IMR-90 (cell line): ENCODE measurements at regions not wholly inside any gene's neighbourhood (a gene's known extent, or its start where the extent isn't known, plus 50 kb on each side); places are given as distances from the start of the nearest gene placed in this dataset.

ENCODE experiments used
- ATAC-seq: fragments of 200-7000 bp; cut with Tn5 transposase; 2 replicates; pipeline ENCODE4 v1.9.1; 2020; ENCODE audit warnings: low read depth, mild to moderate bottlenecking, moderate library complexity
- BruUV-seq: library from RNA; stranded (reverse); fragments of 400-500 nt; replicated peaks from 2 replicates; lab custom pipeline; 2021; lab: Mats Ljungman, UMichigan
- CTCF ChIA-PET: fragments of 300-600 bp; formaldehyde crosslinking; extraction: SDS; loops from one replicate; lab custom pipeline; 2021; ENCODE audit warnings: antibody characterized with exemption; lab: Yijun Ruan, JAX
- POLR2A ChIA-PET: fragments of 300-600 bp; sonication (Branson Sonifier 250); formaldehyde crosslinking; loops from one replicate; lab custom pipeline; 2022; ENCODE audit warnings: antibody characterized with exemption; ENCODE audit not compliant: unreplicated experiment; lab: Charles Lee
- DNase-seq: peaks from one replicate; pipeline ENCODE4 v3.0.0; 2013
- H2AFZ ChIP-seq: replicated peaks from 2 replicates; pipeline ENCODE3; 2013; ENCODE audit warnings: low read length, mild to moderate bottlenecking; ENCODE audit not compliant: poor library complexity
- H2AK5ac ChIP-seq: 2 replicates; pipeline ENCODE4 v1.6.1; 2013; ENCODE audit warnings: low read depth, low read length, inconsistent platforms
- H2AK9ac ChIP-seq: replicated peaks from 2 replicates; pipeline ENCODE3; 2013; ENCODE audit warnings: mild to moderate bottlenecking, low read depth, low read length, moderate library complexity; ENCODE audit not compliant: poor library complexity
- H2BK120ac ChIP-seq: 2 replicates; pipeline ENCODE4 v1.6.1; 2013; ENCODE audit warnings: low read depth, low read length, inconsistent platforms
- H2BK15ac ChIP-seq: 3 replicates; pipeline ENCODE4 v1.6.1; 2013; ENCODE audit warnings: low read depth, low read length, inconsistent platforms
- H2BK20ac ChIP-seq: 2 replicates; pipeline ENCODE4 v1.6.1; 2013; ENCODE audit warnings: low read depth, mild to moderate bottlenecking, inconsistent platforms, low read length, moderate library complexity
- H2BK5ac ChIP-seq: 2 replicates; pipeline ENCODE4 v1.6.1; 2013; ENCODE audit warnings: mild to moderate bottlenecking, low read depth, low read length, inconsistent platforms; ENCODE audit not compliant: poor library complexity, severe bottlenecking
- H3K14ac ChIP-seq: replicated peaks from 2 replicates; pipeline ENCODE4 v1.6.1; 2013; ENCODE audit warnings: low read depth, low read length, inconsistent platforms
- H3K18ac ChIP-seq: 2 replicates; pipeline ENCODE4 v1.6.1; 2013; ENCODE audit warnings: low read depth, low read length, control low read depth
- H3K23ac ChIP-seq: 2 replicates; pipeline ENCODE4 v1.6.1; 2013; ENCODE audit warnings: low read depth, low read length, inconsistent platforms
- H3K27ac ChIP-seq: 2 replicates; pipeline ENCODE4 v1.5.1; 2013; ENCODE audit warnings: mild to moderate bottlenecking, control low read depth, low read length; ENCODE audit not compliant: insufficient read depth
- H3K27me3 ChIP-seq: 2 replicates; pipeline ENCODE4 v1.6.1; 2013; ENCODE audit warnings: low read length; ENCODE audit not compliant: control insufficient read depth, insufficient read depth
- H3K36me3 ChIP-seq: 2 replicates; pipeline ENCODE4 v1.6.1; 2013; ENCODE audit warnings: low read length, mixed read lengths; ENCODE audit not compliant: control insufficient read depth, insufficient read depth
- H3K4ac ChIP-seq: 2 replicates; pipeline ENCODE4 v1.6.1; 2013; ENCODE audit warnings: low read depth, low read length, inconsistent platforms
- H3K4me1 ChIP-seq: 2 replicates; pipeline ENCODE4 v1.6.1; 2013; ENCODE audit warnings: low read length, mixed read lengths; ENCODE audit not compliant: control insufficient read depth, insufficient read depth
- H3K4me2 ChIP-seq: 2 replicates; pipeline ENCODE4 v1.6.1; 2013; ENCODE audit warnings: low read depth, mild to moderate bottlenecking, control low read depth, low read length, moderate library complexity
- H3K4me3 ChIP-seq: 2 replicates; pipeline ENCODE4 v1.5.1; 2013; ENCODE audit warnings: low read depth, mild to moderate bottlenecking, control low read depth, low read length, moderate library complexity; ENCODE audit not compliant: insufficient read depth
- H3K56ac ChIP-seq: 2 replicates; pipeline ENCODE4 v1.6.1; 2013; ENCODE audit warnings: low read length, inconsistent platforms; ENCODE audit not compliant: insufficient read depth; ENCODE audit errors: extremely low read depth
- H3K79me1 ChIP-seq, 2 experiments: 2 replicates each; pipeline ENCODE4 v1.6.1; 2013; ENCODE audit warnings: low read length in 2 of 2, inconsistent platforms in 1 of 2, low read depth in 1 of 2
- H3K9ac ChIP-seq: 2 replicates; pipeline ENCODE4 v1.6.1; 2013; ENCODE audit warnings: low read depth, low read length, control low read depth
- H3K9me1 ChIP-seq: 2 replicates; pipeline ENCODE4 v1.6.1; 2013; ENCODE audit warnings: low read length, inconsistent platforms; ENCODE audit not compliant: insufficient read depth
- H3K9me3 ChIP-seq: 2 replicates; pipeline ENCODE4 v1.6.1; 2013; ENCODE audit warnings: low read length; ENCODE audit not compliant: control insufficient read depth, insufficient read depth
- H4K20me1 ChIP-seq: 2 replicates; pipeline ENCODE4 v1.6.1; 2013; ENCODE audit warnings: low read length, inconsistent platforms; ENCODE audit not compliant: insufficient read depth
- H4K5ac ChIP-seq: 2 replicates; pipeline ENCODE4 v1.6.1; 2013; ENCODE audit warnings: mild to moderate bottlenecking, low read depth, low read length, control low read depth
- H4K8ac ChIP-seq, 2 experiments: 2 replicates each; pipeline ENCODE4 v1.6.1; 2013; ENCODE audit warnings: low read depth in 2 of 2, low read length in 2 of 2, control low read depth in 1 of 2, inconsistent platforms in 1 of 2
- H4K91ac ChIP-seq: 2 replicates; pipeline ENCODE4 v1.6.1; 2013; ENCODE audit warnings: low read depth, low read length, inconsistent platforms; ENCODE audit not compliant: insufficient read depth
- BHLHE40 ChIP-seq: fragments of 150-350 bp; IDR thresholded peaks from 2 replicates; pipeline ENCODE4 v1.6.1; 2016; ENCODE audit warnings: mild to moderate bottlenecking, low read depth, low read length
- CTCF ChIP-seq: conservative IDR thresholded peaks from 2 replicates; pipeline ENCODE4 v1.5.1; 2012; ENCODE audit warnings: mild to moderate bottlenecking, low read depth, low read length, improper control_type of control experiment
- ELK1 ChIP-seq: fragments of 150-350 bp; IDR thresholded peaks from 2 replicates; pipeline ENCODE4 v1.6.1; 2016; ENCODE audit warnings: low read depth, mild to moderate bottlenecking, low read length, moderate library complexity, borderline replicate concordance
- MAZ ChIP-seq: IDR thresholded peaks from 2 replicates; pipeline ENCODE4 v1.6.1; 2012; ENCODE audit warnings: low read depth, mild to moderate bottlenecking, low read length, improper control_type of control experiment, moderate library complexity, borderline replicate concordance
- MXI1 ChIP-seq: IDR thresholded peaks from 2 replicates; pipeline ENCODE4 v1.6.1; 2012; ENCODE audit warnings: low read depth, mild to moderate bottlenecking, low read length, moderate library complexity, borderline replicate concordance
- POLR2A ChIP-seq: IDR thresholded peaks from 2 replicates; pipeline ENCODE4 v1.6.1; 2012; ENCODE audit warnings: mild to moderate bottlenecking, low read depth, low read length
- RAD21 ChIP-seq: IDR thresholded peaks from 2 replicates; pipeline ENCODE4 v1.6.1; 2012; ENCODE audit warnings: low read length, improper control_type of control experiment
- RFX5 ChIP-seq: IDR thresholded peaks from 2 replicates; pipeline ENCODE4 v1.8.0; 2012; ENCODE audit warnings: low read depth, mild to moderate bottlenecking, low read length, moderate library complexity
- whole genome bisulfite sequencing, 2 experiments: methylation state at CpG; one replicate each; pipeline versions ENCODE4 v1.1.5 to v1.1.7; 2013; ENCODE audit warnings: missing lambda C conversion rate in 2 of 2; ENCODE audit not compliant: insufficient read length in 1 of 2; ENCODE audit errors: extremely low coverage in 2 of 2; 5-methylcytosine and 5-hydroxymethylcytosine counted together
- dilution Hi-C: fragments of 300-500 bp; cut with HindIII; formaldehyde crosslinking; loops from one replicate; pipeline ENCODE4 v1.14.3; 2018; ENCODE audit warnings: low sequenced_read_pairs; ENCODE audit not compliant: unreplicated experiment
- in situ Hi-C: fragments of 300-500 bp; cut with MboI; formaldehyde crosslinking; loops from 3 replicates; pipeline ENCODE4 v1.14.3; 2019; ENCODE audit warnings: low sequenced_read_pairs, inconsistent platforms, mixed read lengths
- intact Hi-C: fragments of 100-400 bp; cut with micrococcal nuclease; formaldehyde crosslinking; loops from 2 replicates; pipeline ENCODE4 v1.10.0; 2022

GRCh38 chr5:67806654-67807438 lies 408.7 kb upstream of the PIK3R1 start:
- Histone ChIP-seq H3K27me3 (no peaks in the 10 kb centered on the region), H4K91ac (no peak overlapping the region), H2AK5ac (no peak overlapping the region), H3K9me3 (no peaks in the 10 kb centered on the region), H2AFZ (no peak overlapping the region), H2BK5ac (no peak overlapping the region), H3K4me2 (no peak overlapping the region), H3K18ac (no peak overlapping the region), H3K56ac (no peak overlapping the region), H3K4me3 (no peak overlapping the region), H3K4me1 (no peaks in the 10 kb centered on the region), H3K14ac (no peak overlapping the region), H2BK15ac (no peak overlapping the region), H3K79me1 (no peaks in the 10 kb centered on the region), H3K36me3 (no peaks in the 10 kb centered on the region), H4K8ac (no peak overlapping the region), H3K9me1 (no peaks in the 10 kb centered on the region), H4K5ac (no peak overlapping the region), H3K9ac (no peak overlapping the region), H2BK20ac (no peak overlapping the region), H4K20me1 (no peaks in the 10 kb centered on the region), H3K23ac (no peak overlapping the region), H3K4ac (no peak overlapping the region), H3K27ac (no peak overlapping the region), H2BK120ac (no peak overlapping the region), H2AK9ac (no peak overlapping the region)
- ATAC-seq (no peak), DNase-seq (no peak)
- dilution Hi-C loops (no loop called here), in situ Hi-C loops (loop anchor here (25.0 kb wide), 1 partner anchor 570 kb away; no protein-coding TSS in a partner anchor), intact Hi-C loops (no loop called here)
- no peak for TF ChIP-seq MAZ
- no peak for TF ChIP-seq RAD21
- no peak for TF ChIP-seq CTCF
- no peak for TF ChIP-seq RFX5
- no peak for TF ChIP-seq ELK1
- TF ChIP-seq MXI1, result no peak
- TF ChIP-seq BHLHE40, result no peak
- no peak for TF ChIP-seq POLR2A
- BruUV-seq, result no TSS peak
- POLR2A ChIA-PET, result no interaction called here
- CTCF ChIA-PET, result no interaction called here
- no CpG with 5 or more reads among the region's 5 CpGs for WGBS, 2 experiments
